Fibroblast of mammary gland (primary cell): ENCODE measurements at regions not wholly inside any gene's neighbourhood (a gene's known extent, or its start where the extent isn't known, plus 50 kb on each side); places are given as distances from the start of the nearest gene placed in this dataset.
"Not testable (repeated sequence)": the region's sequence is repeated elsewhere in the genome, so short reads cannot be mapped to it uniquely, and the experiment has no call there.

ENCODE experiments used
- DNase-seq: peaks from one replicate; pipeline ENCODE4 v3.0.0-alpha.2; 2010; ENCODE audit warnings: low read depth
- H3K4me3 ChIP-seq: 2 replicates; pipeline ENCODE4 v1.5.1; 2011; ENCODE audit warnings: low read depth, mild to moderate bottlenecking, low read length, moderate library complexity; ENCODE audit not compliant: control insufficient read depth
- TF ChIP-seq, protein P1 (sequence below): conservative IDR thresholded peaks from 2 replicates; pipeline ENCODE4 v1.5.1; 2011; ENCODE audit warnings: low read depth, low read length, inconsistent platforms; ENCODE audit not compliant: control insufficient read depth, insufficient read depth

DNA sequence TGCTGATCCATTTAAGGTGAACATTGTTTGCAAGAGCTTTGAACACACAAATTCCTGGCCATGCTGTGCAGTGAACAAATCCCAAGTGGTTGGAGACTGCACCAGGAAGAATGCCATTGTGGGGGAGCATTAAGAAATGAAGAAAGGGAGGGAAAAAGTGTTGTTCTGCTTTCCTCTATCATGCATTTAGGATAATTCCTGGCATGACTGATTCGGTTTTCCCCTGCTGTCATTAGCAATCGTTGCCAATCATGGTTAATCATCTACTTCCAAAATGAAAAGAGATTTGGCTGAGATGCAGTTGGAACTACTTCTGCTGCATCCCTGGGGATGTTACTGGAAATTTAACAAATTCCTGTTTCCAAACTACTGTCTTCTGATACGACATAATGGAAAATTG, 73.7 kb upstream of the ZPLD1 start:
- DNase-seq, result no peak
- TF ChIP-seq, protein P1, sequence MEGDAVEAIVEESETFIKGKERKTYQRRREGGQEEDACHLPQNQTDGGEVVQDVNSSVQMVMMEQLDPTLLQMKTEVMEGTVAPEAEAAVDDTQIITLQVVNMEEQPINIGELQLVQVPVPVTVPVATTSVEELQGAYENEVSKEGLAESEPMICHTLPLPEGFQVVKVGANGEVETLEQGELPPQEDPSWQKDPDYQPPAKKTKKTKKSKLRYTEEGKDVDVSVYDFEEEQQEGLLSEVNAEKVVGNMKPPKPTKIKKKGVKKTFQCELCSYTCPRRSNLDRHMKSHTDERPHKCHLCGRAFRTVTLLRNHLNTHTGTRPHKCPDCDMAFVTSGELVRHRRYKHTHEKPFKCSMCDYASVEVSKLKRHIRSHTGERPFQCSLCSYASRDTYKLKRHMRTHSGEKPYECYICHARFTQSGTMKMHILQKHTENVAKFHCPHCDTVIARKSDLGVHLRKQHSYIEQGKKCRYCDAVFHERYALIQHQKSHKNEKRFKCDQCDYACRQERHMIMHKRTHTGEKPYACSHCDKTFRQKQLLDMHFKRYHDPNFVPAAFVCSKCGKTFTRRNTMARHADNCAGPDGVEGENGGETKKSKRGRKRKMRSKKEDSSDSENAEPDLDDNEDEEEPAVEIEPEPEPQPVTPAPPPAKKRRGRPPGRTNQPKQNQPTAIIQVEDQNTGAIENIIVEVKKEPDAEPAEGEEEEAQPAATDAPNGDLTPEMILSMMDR, result no peak

DNA sequence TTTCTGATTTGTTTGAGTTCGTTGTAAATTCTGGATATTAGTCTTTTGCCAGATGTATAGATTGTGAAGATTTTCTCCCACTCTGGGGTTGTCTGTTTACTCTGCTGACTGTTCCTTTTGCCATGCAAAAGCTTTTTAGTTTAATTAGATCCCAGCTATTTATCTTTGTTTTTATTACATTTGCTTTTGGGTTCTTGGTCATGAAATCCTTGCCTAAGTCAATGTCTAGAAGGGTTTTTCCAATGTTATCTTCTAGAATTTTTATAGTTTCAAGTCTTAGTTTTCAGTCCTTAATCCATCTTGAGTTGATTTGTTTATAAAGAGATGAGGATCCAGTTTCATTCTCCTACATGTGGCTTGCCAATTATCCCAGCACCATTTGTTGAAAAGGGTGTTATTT, 68.7 kb upstream of the ZPLD1 start:
- not testable (repeated sequence) for DNase-seq, H3K4me3 ChIP-seq

More for the DNA sequence above, 73.7 kb upstream of the ZPLD1 start:
- H3K4me3 ChIP-seq, result no peak overlapping the region

DNA sequence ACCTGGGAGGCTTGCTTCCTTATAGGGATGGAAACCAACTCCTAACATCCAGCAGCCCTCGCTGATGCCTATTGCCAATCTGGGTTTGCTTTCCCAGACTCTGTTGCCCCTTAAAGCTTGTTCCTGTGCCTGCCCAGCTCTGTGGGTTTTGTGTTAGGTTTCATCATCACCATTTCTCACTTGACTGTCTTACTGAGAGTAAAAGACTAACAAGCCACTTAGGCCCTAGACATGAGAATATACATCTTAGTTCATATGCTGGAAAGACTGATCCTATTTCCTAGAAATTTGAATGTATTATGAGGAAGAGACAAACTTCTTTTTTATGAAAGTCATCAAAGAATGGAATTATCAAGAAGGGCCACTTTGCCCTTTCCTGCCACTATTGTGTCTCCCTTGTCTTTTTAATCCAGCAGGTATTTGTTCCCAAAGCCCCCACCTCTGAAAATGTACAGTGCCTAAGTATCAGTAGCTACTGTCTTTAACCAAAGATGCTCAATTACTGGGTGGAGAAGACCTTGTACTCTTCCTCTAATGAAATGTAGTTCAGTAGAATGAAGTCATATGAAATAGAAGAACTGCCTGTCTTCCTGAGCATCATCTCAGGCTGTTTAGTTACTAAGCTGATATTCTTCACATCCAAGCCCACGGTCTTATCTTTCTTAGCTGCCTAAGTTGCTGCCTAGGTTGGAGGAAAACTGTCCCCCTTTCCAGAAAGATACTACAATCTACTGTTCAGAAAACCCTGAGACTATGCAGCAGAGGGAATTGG, 59.8 kb upstream of the ZPLD1 start:
- no peak for DNase-seq
- TF ChIP-seq, protein P1, result no peak
- H3K4me3 ChIP-seq, result no peak overlapping the region

DNA sequence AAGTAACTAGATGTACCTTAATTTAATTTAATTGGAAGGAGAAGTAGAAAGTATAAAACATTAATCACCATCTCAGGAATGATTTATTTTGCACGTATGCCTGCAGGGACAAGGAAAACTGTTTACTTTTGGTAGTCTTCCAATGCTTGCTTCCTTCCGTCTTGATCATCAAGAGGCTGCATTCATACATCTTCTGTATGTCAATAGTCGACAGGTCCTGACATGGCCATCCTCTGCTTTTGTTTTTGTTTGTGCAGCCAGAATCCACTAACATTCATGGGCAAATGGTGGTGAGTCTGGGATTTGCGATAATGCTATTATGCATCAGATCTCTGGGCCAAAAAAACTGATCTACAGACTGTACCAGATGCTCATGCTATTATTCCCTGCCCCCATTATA, 56.6 kb upstream of the ZPLD1 start:
- TF ChIP-seq, protein P1, result no peak
- DNase-seq, result no peak
- no peak overlapping the region for H3K4me3 ChIP-seq

DNA sequence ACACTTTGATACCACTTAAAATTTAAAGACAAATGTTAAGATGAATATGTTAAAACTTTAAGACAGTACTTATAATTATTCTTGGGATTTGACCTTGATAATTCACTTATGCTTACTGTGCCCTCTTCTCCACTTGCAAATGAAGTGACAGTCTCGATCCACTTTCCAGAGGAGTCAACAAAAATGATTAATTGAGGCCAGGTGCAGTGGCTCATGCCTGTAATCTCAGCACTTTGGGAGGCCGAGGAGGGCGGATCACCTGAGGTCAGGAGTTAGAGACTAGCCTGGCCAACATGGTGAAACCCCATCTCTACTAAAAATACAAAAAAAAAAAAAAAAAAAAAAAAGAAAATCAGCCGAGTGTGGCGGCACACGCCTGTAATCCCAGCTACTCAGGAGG, 52.6 kb upstream of the ZPLD1 start:
- H3K4me3 ChIP-seq, result not testable (repeated sequence)

More for the DNA sequence above, 52.6 kb upstream of the ZPLD1 start:
- not testable (repeated sequence) for DNase-seq
